SK-N-SH (cell line): ENCODE measurements at regions not wholly inside any gene's neighbourhood (a gene's known extent, or its start where the extent isn't known, plus 50 kb on each side); places are given as distances from the start of the nearest gene placed in this dataset.

Experiments
- CTCF ChIA-PET: fragments of 300-600, 350-600 bp; formaldehyde crosslinking; extraction: SDS; loops from one replicate; lab custom pipeline; 2021; lab: Yijun Ruan, JAX
- POLR2A ChIA-PET: fragments of 350-600 bp; sonication (Branson Sonifier 250); formaldehyde crosslinking; extraction: SDS; loops from one replicate; lab custom pipeline; 2020; ENCODE audit warnings: antibody characterized with exemption, inconsistent platforms; lab: Yijun Ruan, JAX
- DNase-seq: peaks from one replicate; pipeline ENCODE4 v3.0.0; 2012
- H2AFZ ChIP-seq: fragments of 200-600 bp; sonication (generic); 2 replicates; pipeline ENCODE4 v1.8.1; 2016; ENCODE audit warnings: antibody characterized with exemption, mild to moderate bottlenecking, low read depth
- H3F3A ChIP-seq: fragments of 200-600 bp; sonication (generic); replicated peaks from 2 replicates; pipeline ENCODE3; 2016; ENCODE audit warnings: antibody characterized with exemption, mild to moderate bottlenecking; ENCODE audit not compliant: insufficient read depth
- H3K27ac ChIP-seq, 2 experiments: fragments of 200-500 bp in 1 of 2; fragments of 200-600 bp in 1 of 2; sonication (Bioruptor generic) in 1 of 2; sonication (generic), shearing (Covaris generic) in 1 of 2; 2 replicates each; pipeline versions ENCODE4 v1.5.1 to v1.6.1; 2014 to 2016; ENCODE audit warnings: low read depth in 2 of 2, inconsistent platforms in 1 of 2, low read length in 1 of 2, mild to moderate bottlenecking in 1 of 2, mixed read lengths in 1 of 2
- H3K27me3 ChIP-seq: fragments of 200-600 bp; sonication (generic), shearing (Covaris generic); 2 replicates; pipeline ENCODE4 v1.6.1; 2016; ENCODE audit warnings: mixed run types; ENCODE audit not compliant: insufficient read depth
- H3K36me3 ChIP-seq, 2 experiments: fragments of 200-500 bp in 1 of 2; fragments of 200-600 bp in 1 of 2; sonication (Bioruptor generic) in 1 of 2; sonication (generic) in 1 of 2; replicated peaks in 1 of 2; 2 replicates each; pipeline versions ENCODE3 to v1.5.1; 2014 to 2016; ENCODE audit warnings: low read length in 1 of 2, mild to moderate bottlenecking in 1 of 2; ENCODE audit not compliant: insufficient read depth in 2 of 2, control insufficient read depth in 1 of 2
- H3K4me1 ChIP-seq, 2 experiments: fragments of 200-500 bp in 1 of 2; fragments of 200-600 bp in 1 of 2; sonication (Bioruptor generic) in 1 of 2; sonication (generic), shearing (Covaris generic) in 1 of 2; 2 replicates each; pipeline versions ENCODE4 v1.5.1 to v1.6.1; 2014 to 2016; ENCODE audit warnings: low read depth in 1 of 2, low read length in 1 of 2, mixed run types in 1 of 2; ENCODE audit not compliant: insufficient read depth in 2 of 2, control insufficient read depth in 1 of 2
- H3K4me2 ChIP-seq: fragments of 200-600 bp; sonication (generic), shearing (Covaris generic); 2 replicates; pipeline ENCODE4 v1.6.1; 2017; ENCODE audit warnings: mixed run types
- H3K4me3 ChIP-seq, 2 experiments: fragments of 200-500 bp in 1 of 2; fragments of 200-600 bp in 1 of 2; sonication (Bioruptor generic) in 1 of 2; sonication (generic), shearing (Covaris generic) in 1 of 2; 2 replicates each; pipeline versions ENCODE4 v1.5.1 to v1.8.1; 2014 to 2016; ENCODE audit warnings: low read depth in 2 of 2, inconsistent platforms in 1 of 2, low read length in 1 of 2, mild to moderate bottlenecking in 1 of 2, mixed read lengths in 1 of 2, moderate library complexity in 1 of 2
- H3K79me2 ChIP-seq: fragments of 200-600 bp; sonication (generic); 2 replicates; pipeline ENCODE4 v1.8.1; 2017; ENCODE audit warnings: mild to moderate bottlenecking; ENCODE audit not compliant: insufficient read depth
- H3K9ac ChIP-seq: fragments of 200-600 bp; sonication (generic); 2 replicates; pipeline ENCODE4 v1.6.1; 2017; ENCODE audit warnings: mixed run types
- H3K9me2 ChIP-seq: fragments of 200-600 bp; sonication (generic); 2 replicates; pipeline ENCODE4 v1.6.1; 2017; ENCODE audit warnings: mixed run types
- H3K9me3 ChIP-seq: fragments of 200-600 bp; sonication (generic); 2 replicates; pipeline ENCODE4 v1.6.1; 2017; ENCODE audit warnings: mixed run types, mild to moderate bottlenecking, moderate library complexity
- H4K20me1 ChIP-seq: fragments of 200-600 bp; sonication (generic); 2 replicates; pipeline ENCODE4 v1.6.1; 2017; ENCODE audit warnings: mild to moderate bottlenecking, mixed run types; ENCODE audit not compliant: insufficient read depth
- ELF1 ChIP-seq: IDR thresholded peaks from 2 replicates; pipeline ENCODE4 v1.4.0; 2012
- EP300 ChIP-seq, 2 experiments: IDR thresholded peaks; 2 replicates each; pipeline versions ENCODE4 v1.4.0 to v1.6.1; 2012; ENCODE audit warnings: borderline replicate concordance in 1 of 2, low read depth in 1 of 2, low read length in 1 of 2
- EZH2phosphoT487 ChIP-seq: fragments of 200-600 bp; sonication (generic); IDR thresholded peaks from 2 replicates; pipeline ENCODE4 v1.6.1; 2017; ENCODE audit warnings: low read depth, mixed run types, mild to moderate bottlenecking, antibody characterized with exemption, moderate library complexity, borderline replicate concordance
- GABPA ChIP-seq: IDR thresholded peaks from 2 replicates; pipeline ENCODE4 v1.4.0; 2012; ENCODE audit warnings: low read depth, mild to moderate bottlenecking
- MXI1 ChIP-seq: IDR thresholded peaks from 2 replicates; pipeline ENCODE4 v1.6.1; 2012; ENCODE audit warnings: mild to moderate bottlenecking, low read depth, low read length, improper control_type of control experiment
- NFIC ChIP-seq: IDR thresholded peaks from 2 replicates; pipeline ENCODE4 v1.4.0; 2012; ENCODE audit warnings: borderline replicate concordance
- NRF1 ChIP-seq: IDR thresholded peaks from 2 replicates; pipeline ENCODE4 v1.6.1; 2012; ENCODE audit warnings: low read depth, mild to moderate bottlenecking, low read length
- POLR2AphosphoS5 ChIP-seq: IDR thresholded peaks from 2 replicates; pipeline ENCODE4 v1.6.1; 2012; ENCODE audit warnings: low read depth, low read length
- REST ChIP-seq: IDR thresholded peaks from 2 replicates; pipeline ENCODE4 v1.6.1; 2012; ENCODE audit warnings: mild to moderate bottlenecking, low read depth, low read length, moderate library complexity
- RXRA ChIP-seq: IDR thresholded peaks from 2 replicates; pipeline ENCODE4 v1.4.0; 2012; ENCODE audit warnings: low read depth, mild to moderate bottlenecking, borderline replicate concordance
- SMC3 ChIP-seq: IDR thresholded peaks from 2 replicates; pipeline ENCODE4 v1.6.1; 2012; ENCODE audit warnings: low read depth, low read length, improper control_type of control experiment
- TCF12 ChIP-seq: IDR thresholded peaks from 2 replicates; pipeline ENCODE4 v1.4.0; 2012
- WGBS: methylation state at CpG from one replicate; pipeline ENCODE4 v1.1.6; 2017; ENCODE audit warnings: low lambda C conversion rate; 5-methylcytosine and 5-hydroxymethylcytosine counted together
- TF ChIP-seq, protein P1 (sequence below): IDR thresholded peaks from 2 replicates; pipeline ENCODE4; 2012

DNA sequence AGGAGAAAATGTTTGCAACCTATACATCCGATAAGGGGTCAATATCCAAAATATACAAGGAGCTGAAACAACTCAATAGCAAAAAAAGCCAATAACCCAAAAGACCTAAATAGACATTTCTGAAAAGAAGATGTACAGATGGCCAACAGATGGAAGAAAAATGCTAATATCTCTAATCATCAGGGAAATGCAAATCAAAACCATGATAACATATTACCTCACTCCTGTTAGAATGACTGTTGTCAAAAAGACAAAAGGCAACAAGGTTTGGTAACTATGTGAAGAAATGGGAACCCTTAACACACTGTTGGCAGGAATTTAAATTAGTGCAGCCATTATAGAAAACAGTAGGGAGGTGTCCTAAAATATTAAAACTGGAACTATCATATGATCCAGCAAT, 74.7 kb downstream of the LEPR start:
- H3K27ac ChIP-seq = no peak overlapping the region; a peak in 1 of 4 replicates
- no peak overlapping the region for H3K4me3 ChIP-seq
- H3K27me3 ChIP-seq = no peaks in the 10 kb centered on the region
- TF ChIP-seq EZH2phosphoT487 = no peak
- TF ChIP-seq TCF12 = peak; percentile 66
- TF ChIP-seq GABPA = no peak
- TF ChIP-seq, protein P1, sequence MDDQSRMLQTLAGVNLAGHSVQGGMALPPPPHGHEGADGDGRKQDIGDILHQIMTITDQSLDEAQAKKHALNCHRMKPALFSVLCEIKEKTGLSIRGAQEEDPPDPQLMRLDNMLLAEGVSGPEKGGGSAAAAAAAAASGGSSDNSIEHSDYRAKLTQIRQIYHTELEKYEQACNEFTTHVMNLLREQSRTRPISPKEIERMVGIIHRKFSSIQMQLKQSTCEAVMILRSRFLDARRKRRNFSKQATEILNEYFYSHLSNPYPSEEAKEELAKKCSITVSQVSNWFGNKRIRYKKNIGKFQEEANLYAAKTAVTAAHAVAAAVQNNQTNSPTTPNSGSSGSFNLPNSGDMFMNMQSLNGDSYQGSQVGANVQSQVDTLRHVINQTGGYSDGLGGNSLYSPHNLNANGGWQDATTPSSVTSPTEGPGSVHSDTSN = no peak
- no peak for TF ChIP-seq NFIC
- no peak for DNase-seq
- H3K9me3 ChIP-seq = no peaks in the 10 kb centered on the region
- no peak overlapping the region for H3K4me2 ChIP-seq
- H3K36me3 ChIP-seq = no peaks in the 10 kb centered on the region
- no peaks in the 10 kb centered on the region for H3F3A ChIP-seq
- ChIA-PET CTCF (interaction anchor here (1.5 kb wide), 1 partner anchor 193 kb away, joined by 5 read pairs; no protein-coding TSS in a partner anchor), POLR2A (no interaction called here)
- no peaks in the 10 kb centered on the region; a peak in 1 of 4 replicates for H3K4me1 ChIP-seq
- no peaks in the 10 kb centered on the region for H4K20me1 ChIP-seq
- H3K9me2 ChIP-seq = no peaks in the 10 kb centered on the region
- H2AFZ ChIP-seq = no peak overlapping the region
- 79% methylated on average over 1 of the region's 1 CpG for WGBS
- no peak overlapping the region for H3K9ac ChIP-seq
- H3K79me2 ChIP-seq = no peaks in the 10 kb centered on the region

GRCh38 chr1:65497256-65497830, 76.9 kb downstream of the LEPR start:
- WGBS = 52% methylated on average over 2 of the region's 2 CpGs
- CTCF ChIA-PET = interaction anchor here (1.1 to 1.2 kb wide), 2 partner anchors 13 to 20 kb away, joined by 3 read pairs; no protein-coding TSS in a partner anchor
- no peaks in the 10 kb centered on the region for H3K27me3 ChIP-seq
- H3F3A ChIP-seq = no peaks in the 10 kb centered on the region
- H3K9me2 ChIP-seq = no peaks in the 10 kb centered on the region
- TF ChIP-seq MXI1 = no peak
- TF ChIP-seq NRF1 = no peak
- no peak for TF ChIP-seq SMC3
- no peak for TF ChIP-seq REST
- TF ChIP-seq EP300 (IDR thresholded peaks at IDR 0.05; ENCODE audit: borderline replicate concordance in 1 of 2, low read depth in 1 of 2, low read length in 1 of 2) = no peak
- no peak for TF ChIP-seq POLR2AphosphoS5
- no peak for TF ChIP-seq ELF1
- no peak for TF ChIP-seq RXRA
- H3K9me3 ChIP-seq = no peaks in the 10 kb centered on the region
- no peak overlapping the region for H3K9ac ChIP-seq
- no peak for DNase-seq
- H3K27ac ChIP-seq = no peak overlapping the region
- no peaks in the 10 kb centered on the region; a peak in 1 of 4 replicates for H3K4me1 ChIP-seq
- H3K4me2 ChIP-seq = no peak overlapping the region
- no peaks in the 10 kb centered on the region for H3K36me3 ChIP-seq
- no peaks in the 10 kb centered on the region for H3K79me2 ChIP-seq
- no peaks in the 10 kb centered on the region for H4K20me1 ChIP-seq
- H3K4me3 ChIP-seq = no peak overlapping the region
- no peak overlapping the region for H2AFZ ChIP-seq
- POLR2A ChIA-PET = no interaction called here
